Right forelimb (tissue), 1 donor: ENCODE measurements at regions not wholly inside any gene's neighbourhood (a gene's known extent, or its start where the extent isn't known, plus 50 kb on each side); places are given as distances from the start of the nearest gene placed in this dataset.

Experiments
- DNase-seq: peaks from one replicate; pipeline ENCODE4 v3.0.0-alpha.2; 2018

DNA sequence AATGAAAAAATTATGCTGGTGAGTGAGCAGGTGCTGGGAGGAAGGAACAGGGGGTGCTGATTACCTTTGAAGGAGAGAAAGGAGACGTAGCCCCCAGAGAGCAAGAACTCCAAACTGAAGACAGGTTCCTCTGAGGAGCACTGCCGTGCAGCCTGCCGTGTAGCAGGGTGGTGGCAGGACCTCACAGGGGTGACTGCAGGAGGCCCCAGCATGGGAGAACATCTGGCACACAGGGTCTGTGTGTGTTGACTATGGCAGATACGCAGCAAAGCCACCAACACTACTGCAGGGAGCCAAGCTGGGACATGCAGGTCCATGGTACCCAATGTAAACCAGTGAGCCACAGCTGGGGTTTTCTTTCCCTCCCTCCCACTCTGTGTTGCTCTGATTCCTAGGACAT lies 192.1 kb upstream of the PDE1C start:
- no peak for DNase-seq

DNA sequence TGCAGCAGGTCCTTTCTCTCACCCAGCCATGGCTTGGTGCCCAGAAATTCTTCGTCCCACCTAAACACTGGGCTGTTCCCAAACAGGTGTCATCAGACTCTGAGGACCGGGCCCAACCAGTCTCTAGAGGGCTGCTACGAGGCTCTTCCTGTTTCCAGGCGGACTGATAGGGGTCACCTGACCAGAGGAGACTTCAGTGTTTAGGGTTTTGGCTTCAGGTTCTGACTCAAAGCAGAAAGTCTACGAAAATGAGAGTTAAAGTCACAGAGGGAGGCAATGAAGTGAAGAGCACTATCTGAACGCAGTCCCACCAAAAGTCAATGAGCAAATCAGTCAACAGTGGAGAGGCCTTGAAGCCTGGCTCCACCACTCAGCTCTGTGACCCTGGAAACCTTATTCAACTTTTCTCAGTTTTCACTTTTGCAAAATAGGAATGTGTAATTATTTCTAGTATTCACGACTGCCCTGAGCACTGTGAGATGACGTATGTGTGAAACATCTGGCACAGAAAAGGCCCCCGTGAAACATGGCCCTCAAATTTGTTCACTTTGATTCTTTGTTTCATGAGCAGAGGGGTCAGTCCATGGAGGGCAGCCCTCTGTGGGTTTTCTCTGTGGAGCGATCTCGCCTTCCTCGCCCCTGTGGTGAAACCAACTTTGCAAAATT lies 189.9 kb upstream of the PDE1C start:
- DNase-seq, result no peak

GRCh38 chr7:32258265-32258664 lies 188.1 kb upstream of the PDE1C start:
- DNase-seq, result no peak

GRCh38 chr7:32257621-32258020 lies 187.4 kb upstream of the PDE1C start:
- DNase-seq, result no peak

DNA sequence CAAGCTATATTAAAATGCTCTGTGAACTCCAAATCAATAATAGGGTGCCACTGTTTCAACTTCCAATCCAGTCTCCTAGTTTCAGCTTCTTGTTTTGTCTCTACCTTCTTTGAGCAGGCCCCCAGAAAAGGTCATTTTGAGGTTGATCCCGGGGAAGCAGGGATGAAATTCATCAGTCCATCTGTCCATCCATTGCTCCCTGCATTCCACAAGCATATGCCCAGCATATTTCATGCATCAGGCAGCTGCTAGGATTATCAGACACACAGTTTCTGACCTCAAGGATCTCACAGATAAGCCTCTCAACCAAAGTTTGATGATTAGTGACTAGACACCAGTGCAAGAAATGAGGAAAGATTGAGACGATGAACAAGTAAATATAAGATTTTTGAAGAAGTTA lies 186.6 kb upstream of the PDE1C start:
- no peak for DNase-seq

- no peak for DNase-seq
Observed at GRCh38 chr7:32256376-32256775, 186.2 kb upstream of the PDE1C start.

DNA sequence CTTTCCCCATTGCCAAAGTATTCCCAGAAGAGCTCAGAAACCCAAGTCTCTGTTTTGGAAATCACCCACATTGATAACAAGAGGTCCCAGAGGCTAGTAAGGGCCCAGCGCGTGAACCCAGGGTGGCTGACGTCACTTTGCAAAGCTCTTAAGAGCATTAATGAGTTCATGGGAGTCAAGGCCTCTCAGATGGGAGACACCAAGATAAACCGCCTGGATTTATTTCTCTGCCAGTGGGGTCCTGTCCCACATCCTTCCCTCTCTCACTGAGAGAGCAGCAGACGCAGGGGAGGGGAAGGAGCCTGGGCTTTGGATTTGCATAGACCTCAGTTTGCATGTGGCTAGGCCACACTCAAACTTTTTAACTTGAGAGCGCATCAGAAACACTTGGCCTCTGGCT lies 184.8 kb upstream of the PDE1C start:
- no peak for DNase-seq

DNA sequence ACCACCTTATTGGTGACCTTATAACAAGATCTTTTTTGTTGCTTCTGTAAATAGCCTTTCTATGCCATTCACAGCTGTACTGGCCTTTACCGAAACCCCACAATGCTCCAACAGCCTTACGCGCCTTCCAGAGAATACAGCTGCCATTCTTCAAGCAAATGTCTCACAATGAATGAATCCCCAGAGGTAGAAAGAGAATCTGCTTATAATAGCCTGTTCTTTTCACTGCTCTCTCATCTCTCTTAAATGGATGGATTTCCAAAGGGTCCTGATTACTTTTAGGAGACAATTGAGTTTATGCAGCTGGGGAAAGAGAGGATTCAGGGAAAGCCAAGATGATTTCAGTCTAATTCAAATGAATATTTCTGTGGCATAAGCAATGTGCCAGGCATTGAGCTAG lies 183.1 kb upstream of the PDE1C start:
- DNase-seq, result no peak

DNA sequence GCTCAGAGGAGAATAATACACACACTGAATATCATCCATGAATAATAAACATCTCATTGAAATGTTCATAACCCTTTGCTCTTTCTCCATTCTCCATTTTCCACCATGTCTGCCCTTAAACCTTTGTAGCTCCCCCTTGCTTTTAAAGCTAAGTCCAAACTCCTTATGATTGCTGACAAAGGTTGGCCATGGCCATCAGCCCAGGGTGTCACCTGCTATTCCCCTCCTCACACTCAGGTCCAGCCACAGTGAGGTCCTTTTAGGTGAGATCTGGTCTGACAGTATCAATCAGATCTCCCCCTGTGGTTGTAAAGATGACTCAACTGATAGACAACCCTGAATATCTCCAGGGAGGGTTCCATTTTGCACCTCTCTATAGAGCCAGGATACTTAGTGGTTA lies 181.5 kb upstream of the PDE1C start:
- no peak for DNase-seq

GRCh38 chr7:32250471-32251260 lies 180.5 kb upstream of the PDE1C start:
- DNase-seq, result no peak

DNA sequence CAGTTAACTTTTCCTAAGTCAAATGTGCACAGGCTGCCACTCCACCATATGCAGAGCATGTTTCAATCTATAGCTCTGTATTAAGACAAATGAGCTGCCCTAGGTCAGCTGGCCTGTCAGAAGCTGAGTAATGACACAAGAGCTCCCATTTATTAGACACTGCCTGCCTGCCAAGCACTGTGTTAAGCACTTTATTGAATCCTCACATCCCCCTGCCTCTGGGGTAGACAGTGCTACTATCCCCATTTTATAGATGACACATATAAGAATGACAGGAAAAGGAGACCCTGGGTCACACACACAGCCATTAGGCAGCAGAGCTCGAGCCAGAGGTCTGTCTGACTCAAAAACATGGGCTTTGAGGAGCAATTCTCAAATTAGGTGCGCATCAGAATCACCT lies 179.8 kb upstream of the PDE1C start:
- no peak for DNase-seq

GRCh38 chr7:32248522-32248921 lies 178.3 kb upstream of the PDE1C start:
- DNase-seq, result no peak

DNA sequence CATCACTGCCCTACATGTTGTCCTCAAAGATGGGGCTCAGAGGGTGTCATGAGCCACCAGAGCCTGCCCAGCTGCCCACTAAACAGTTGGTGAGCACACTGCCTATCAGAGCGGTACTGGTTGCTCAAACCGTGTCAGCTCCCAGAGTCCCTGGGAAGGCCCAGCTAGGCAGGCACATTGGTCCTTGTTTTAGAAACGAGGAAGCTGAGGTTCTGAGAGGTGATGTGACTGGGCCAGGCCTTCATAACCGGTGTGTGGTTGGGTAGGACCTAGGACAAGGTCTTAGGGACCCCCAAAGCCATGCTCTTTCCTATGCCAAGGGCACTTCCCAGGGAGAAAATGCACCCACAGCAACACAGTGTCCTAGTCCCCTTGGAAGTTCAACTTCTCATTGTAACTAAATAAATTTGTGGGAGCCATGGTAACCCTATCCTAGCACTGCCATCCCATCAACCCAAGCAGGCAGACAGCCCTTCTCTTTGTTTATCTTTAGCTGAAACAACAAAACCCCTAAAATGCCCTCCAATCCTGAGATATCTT lies 174.7 kb upstream of the PDE1C start:
- no peak for DNase-seq

DNA sequence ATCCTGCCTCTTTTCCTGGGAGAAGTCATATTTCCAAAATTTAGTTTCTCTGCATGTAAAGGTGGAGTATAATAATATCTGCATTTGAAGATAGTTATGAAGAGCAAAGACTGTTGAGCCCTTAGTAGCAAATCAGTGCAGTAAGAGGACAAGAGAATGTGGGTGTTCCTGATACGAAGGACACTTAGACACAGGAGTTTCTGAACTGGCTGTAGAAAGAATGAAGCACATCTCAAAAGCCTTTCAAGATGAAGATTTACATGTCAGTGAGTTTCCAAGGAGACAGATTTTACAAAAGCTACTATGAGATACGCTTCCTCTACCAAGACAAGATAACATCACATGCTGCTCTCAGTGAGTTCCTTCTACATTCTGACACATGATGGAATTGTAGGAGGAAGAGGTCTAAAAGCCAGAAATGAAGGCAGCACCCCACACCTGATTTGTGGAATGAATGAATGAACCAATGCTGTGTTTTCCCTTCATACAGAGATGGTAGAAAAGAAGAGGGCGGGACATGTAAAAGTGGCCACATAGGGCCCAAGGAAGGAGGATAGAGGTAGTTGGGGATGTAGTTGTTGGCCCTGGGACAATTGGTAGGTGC lies 173.6 kb upstream of the PDE1C start:
- no peak for DNase-seq

- no peak for DNase-seq
Observed at GRCh38 chr7:32242436-32242835, 172.2 kb upstream of the PDE1C start.

- no peak for DNase-seq
Observed at GRCh38 chr7:32241636-32242035, 171.4 kb upstream of the PDE1C start.

- DNase-seq, result no peak
Observed at GRCh38 chr7:32239764-32240163, 169.6 kb upstream of the PDE1C start.

DNA sequence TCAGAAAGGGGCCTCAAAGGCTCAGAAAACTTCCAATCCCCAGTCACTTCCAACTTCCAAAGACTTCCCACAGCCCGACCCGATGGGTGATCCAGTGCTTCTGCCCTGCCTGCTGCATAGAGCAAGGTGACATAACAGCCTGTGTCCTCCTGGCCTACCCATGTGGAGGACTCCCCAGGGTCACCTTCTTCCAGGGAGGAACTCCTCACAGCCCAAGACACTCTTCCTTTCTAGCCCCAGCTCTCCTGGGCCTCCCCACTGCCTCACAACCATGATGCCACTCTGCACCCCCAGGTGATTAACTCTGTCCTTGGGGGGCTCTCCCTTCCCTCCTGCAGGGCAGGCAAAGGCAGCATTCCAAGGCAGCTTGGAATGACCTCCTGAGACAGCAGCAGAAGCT lies 158.4 kb upstream of the PDE1C start:
- no peak for DNase-seq

- no peak for DNase-seq
Observed at GRCh38 chr7:32227746-32228145, 157.5 kb upstream of the PDE1C start.

- no peak for DNase-seq
Observed at GRCh38 chr7:32224276-32224675, 154.1 kb upstream of the PDE1C start.

- DNase-seq, result no peak
Observed at GRCh38 chr7:32223721-32224120, 153.5 kb upstream of the PDE1C start.

- DNase-seq, result no peak
Observed at GRCh38 chr7:32223071-32223650, 153.0 kb upstream of the PDE1C start.

DNA sequence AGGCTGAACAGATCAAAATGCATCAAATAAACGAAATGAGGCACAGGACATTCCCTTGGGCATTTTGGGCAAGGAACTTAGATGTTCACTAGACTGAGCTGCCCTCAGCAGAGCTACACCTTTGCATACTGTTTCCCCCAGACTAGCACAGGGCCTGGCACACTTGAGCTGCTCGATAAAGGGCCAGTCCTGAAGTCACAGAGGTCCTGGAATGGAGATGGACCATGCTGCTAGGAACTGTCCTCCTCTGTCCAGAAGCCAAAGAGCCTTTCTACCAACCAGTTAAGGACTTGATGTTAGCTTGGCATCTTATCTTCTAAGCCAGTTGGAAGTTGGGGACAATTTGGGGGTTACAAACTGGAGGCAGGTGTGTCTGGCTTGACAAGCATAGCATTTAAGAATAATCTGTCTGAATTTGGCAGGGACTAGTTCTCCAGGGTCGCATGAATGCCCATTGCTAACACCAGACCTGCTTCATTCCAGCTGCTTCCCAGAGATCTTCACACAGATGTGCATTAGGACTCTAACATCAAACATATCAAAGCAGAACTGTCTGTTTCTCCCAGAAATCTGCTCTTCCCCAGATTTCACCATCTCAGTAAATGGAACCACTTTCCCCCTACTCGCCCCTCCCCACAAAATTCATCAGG lies 152.2 kb upstream of the PDE1C start:
- DNase-seq, result no peak
